GM23338 (cell line): ENCODE measurements at regions not wholly inside any gene's neighbourhood (a gene's known extent, or its start where the extent isn't known, plus 50 kb on each side); places are given as distances from the start of the nearest gene placed in this dataset.

Source experiments
- CREB1 ChIP-seq: fragments of 250-450 bp; sonication (Bioruptor Pico); IDR thresholded peaks from 2 replicates; pipeline ENCODE4 v1.5.0; 2020; ENCODE audit warnings: low read depth, mild to moderate bottlenecking, moderate library complexity
- CTCF ChIP-seq, 2 experiments: fragments of 200-600 bp in 1 of 2; sonication (generic) in 1 of 2; conservative IDR thresholded peaks; 2 replicates each; pipeline versions ENCODE4 v1.5.1 to v1.6.1; 2016 to 2017; ENCODE audit warnings: antibody characterized with exemption in 2 of 2, low read depth in 2 of 2, mild to moderate bottlenecking in 2 of 2, moderate library complexity in 1 of 2
- EZH2phosphoT487 ChIP-seq: fragments of 200-600 bp; sonication (generic); IDR thresholded peaks from one replicate; pipeline ENCODE4 v1.8.1; 2018; ENCODE audit warnings: antibody characterized with exemption; ENCODE audit not compliant: unreplicated experiment
- JUNB ChIP-seq: IDR thresholded peaks from one replicate; pipeline ENCODE4 v1.6.1; 2016; ENCODE audit warnings: antibody characterized with exemption; ENCODE audit not compliant: unreplicated experiment
- NANOG ChIP-seq: IDR thresholded peaks from 2 replicates; pipeline ENCODE4 v1.6.1; 2016; ENCODE audit warnings: antibody characterized with exemption, borderline replicate concordance
- POLR2AphosphoS5 ChIP-seq: IDR thresholded peaks from 2 replicates; pipeline ENCODE4 v1.6.1; 2016; ENCODE audit warnings: antibody characterized with exemption, low read depth
- STAT1 ChIP-seq: IDR thresholded peaks from one replicate; pipeline ENCODE4 v1.6.1; 2016; ENCODE audit warnings: antibody characterized with exemption; ENCODE audit not compliant: unreplicated experiment
- ZNF114 ChIP-seq: fragments of 250-450 bp; sonication (Bioruptor Pico); IDR thresholded peaks from 2 replicates; pipeline ENCODE4 v1.5.0; 2020; ENCODE audit warnings: mild to moderate bottlenecking, moderate library complexity
- ZNF331 ChIP-seq: fragments of 250-450 bp; sonication (Bioruptor Pico); IDR thresholded peaks from 2 replicates; pipeline ENCODE4 v1.5.0; 2020; ENCODE audit warnings: low read depth, mild to moderate bottlenecking, moderate library complexity
- ZNF462 ChIP-seq: fragments of 250-450 bp; sonication (Bioruptor Pico); IDR thresholded peaks from 2 replicates; pipeline ENCODE4 v1.5.0; 2020; ENCODE audit warnings: mild to moderate bottlenecking, moderate library complexity

- no peak for TF ChIP-seq ZNF462 (CRISPR knock-in tag)
- no peak for TF ChIP-seq NANOG
- TF ChIP-seq JUNB: no peak
- no peak for TF ChIP-seq STAT1
- no peak for TF ChIP-seq CREB1
- no peak for TF ChIP-seq POLR2AphosphoS5
- no peak for TF ChIP-seq CTCF (conservative IDR thresholded peaks at IDR 0.05; ENCODE audit: low read depth in 2 of 2)
- TF ChIP-seq EZH2phosphoT487: no peak
- no peak for TF ChIP-seq ZNF114 (CRISPR knock-in tag)
- TF ChIP-seq ZNF331: no peak
Observed at GRCh38 chr3:103499132-103499900, 1064.5 kb downstream of the ZPLD1 start (continued).
